GM12878 (cell line): ENCODE measurements at regions not wholly inside any gene's neighbourhood (a gene's known extent, or its start where the extent isn't known, plus 50 kb on each side); places are given as distances from the start of the nearest gene placed in this dataset.

Experiments used
- MEF2A ChIP-seq: IDR thresholded peaks from 2 replicates; pipeline ENCODE4 v1.6.1; 2011; ENCODE audit warnings: low read depth, mild to moderate bottlenecking, low read length, moderate library complexity; ENCODE audit not compliant: insufficient read depth
- POU2F2 ChIP-seq: IDR thresholded peaks from 3 replicates; pipeline ENCODE4 v1.6.1; 2011; ENCODE audit warnings: low read depth, mild to moderate bottlenecking, low read length, borderline replicate concordance
- YBX1 ChIP-seq: fragments of 450-650 bp; IDR thresholded peaks from 2 replicates; pipeline ENCODE4 v1.6.1; 2016; ENCODE audit warnings: antibody characterized with exemption
- TF ChIP-seq, protein P1 (sequence below), 3 experiments: IDR thresholded peaks in 2 of 3; conservative IDR thresholded peaks in 1 of 3; 2 replicates each; pipeline ENCODE4 v1.5.1; 2011; ENCODE audit warnings: low read depth in 3 of 3, low read length in 3 of 3, mild to moderate bottlenecking in 3 of 3, control low read depth in 2 of 3, moderate library complexity in 2 of 3, inconsistent platforms in 1 of 3, mixed read lengths in 1 of 3; ENCODE audit not compliant: control insufficient read depth in 2 of 3, insufficient read depth in 1 of 3; ENCODE audit errors: extremely low read depth in 1 of 3

DNA sequence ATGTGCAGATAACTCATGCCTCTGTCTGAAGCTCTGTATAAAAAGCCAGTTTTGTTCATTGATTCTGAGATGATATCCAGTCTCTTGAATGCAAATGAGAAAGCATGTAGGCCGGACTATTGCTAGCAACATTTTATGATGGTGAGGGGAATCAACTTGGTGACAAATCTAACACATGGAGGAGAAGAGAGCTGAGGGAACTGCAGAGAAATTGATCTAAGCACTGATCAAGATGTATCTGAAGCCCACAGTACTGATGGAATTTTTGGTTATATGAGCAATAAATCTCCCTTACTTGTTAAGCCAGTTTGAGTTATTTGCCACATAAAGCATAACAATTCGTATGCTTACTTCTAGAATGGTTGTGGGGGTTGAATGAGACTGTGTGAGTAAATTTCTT, 295.6 kb upstream of the DDHD1 start:
- TF ChIP-seq POU2F2, result no peak
- TF ChIP-seq, protein P1, sequence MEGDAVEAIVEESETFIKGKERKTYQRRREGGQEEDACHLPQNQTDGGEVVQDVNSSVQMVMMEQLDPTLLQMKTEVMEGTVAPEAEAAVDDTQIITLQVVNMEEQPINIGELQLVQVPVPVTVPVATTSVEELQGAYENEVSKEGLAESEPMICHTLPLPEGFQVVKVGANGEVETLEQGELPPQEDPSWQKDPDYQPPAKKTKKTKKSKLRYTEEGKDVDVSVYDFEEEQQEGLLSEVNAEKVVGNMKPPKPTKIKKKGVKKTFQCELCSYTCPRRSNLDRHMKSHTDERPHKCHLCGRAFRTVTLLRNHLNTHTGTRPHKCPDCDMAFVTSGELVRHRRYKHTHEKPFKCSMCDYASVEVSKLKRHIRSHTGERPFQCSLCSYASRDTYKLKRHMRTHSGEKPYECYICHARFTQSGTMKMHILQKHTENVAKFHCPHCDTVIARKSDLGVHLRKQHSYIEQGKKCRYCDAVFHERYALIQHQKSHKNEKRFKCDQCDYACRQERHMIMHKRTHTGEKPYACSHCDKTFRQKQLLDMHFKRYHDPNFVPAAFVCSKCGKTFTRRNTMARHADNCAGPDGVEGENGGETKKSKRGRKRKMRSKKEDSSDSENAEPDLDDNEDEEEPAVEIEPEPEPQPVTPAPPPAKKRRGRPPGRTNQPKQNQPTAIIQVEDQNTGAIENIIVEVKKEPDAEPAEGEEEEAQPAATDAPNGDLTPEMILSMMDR (IDR thresholded peaks at IDR 0.05 in 2 of 3, conservative IDR thresholded peaks at IDR 0.05 in 1 of 3; ENCODE audit: control insufficient read depth in 2 of 3, extremely low read depth in 1 of 3, insufficient read depth in 1 of 3, low read depth in 3 of 3, low read length in 3 of 3), result no peak
- no peak for TF ChIP-seq MEF2A
- TF ChIP-seq YBX1, result no peak
